ENCODE measurements at regions not wholly inside any gene's neighbourhood (a gene's known extent, or its start where the extent isn't known, plus 50 kb on each side); places are given as distances from the start of the nearest gene placed in this dataset.

- TF ChIP-seq CTCF (IDR thresholded peaks at IDR 0.05; ENCODE audit: low read length) (no peak), EZH2 (IDR thresholded peaks at IDR 0.05; ENCODE audit: borderline replicate concordance, low read length) (no peak)
Measured at GRCh38 chr20:52019313-52019712, 172.3 kb downstream of the ZFP64 start.

Data from OCI-LY1 (cell line).